Glomerular endothelial cell (primary cell): ENCODE measurements at regions not wholly inside any gene's neighbourhood (a gene's known extent, or its start where the extent isn't known, plus 50 kb on each side); places are given as distances from the start of the nearest gene placed in this dataset.
"Not testable (repeated sequence)": the region's sequence is repeated elsewhere in the genome, so short reads cannot be mapped to it uniquely, and the experiment has no call there.

Source experiments
- DNase-seq: peaks from one replicate; pipeline ENCODE4 v3.0.0-alpha.2; 2011; ENCODE audit warnings: low read depth, low spot score; ENCODE audit errors: extremely low read depth

GRCh38 chr10:33715303-33715975 is 381.0 kb upstream of the NRP1 start:
- no peak for DNase-seq

DNA sequence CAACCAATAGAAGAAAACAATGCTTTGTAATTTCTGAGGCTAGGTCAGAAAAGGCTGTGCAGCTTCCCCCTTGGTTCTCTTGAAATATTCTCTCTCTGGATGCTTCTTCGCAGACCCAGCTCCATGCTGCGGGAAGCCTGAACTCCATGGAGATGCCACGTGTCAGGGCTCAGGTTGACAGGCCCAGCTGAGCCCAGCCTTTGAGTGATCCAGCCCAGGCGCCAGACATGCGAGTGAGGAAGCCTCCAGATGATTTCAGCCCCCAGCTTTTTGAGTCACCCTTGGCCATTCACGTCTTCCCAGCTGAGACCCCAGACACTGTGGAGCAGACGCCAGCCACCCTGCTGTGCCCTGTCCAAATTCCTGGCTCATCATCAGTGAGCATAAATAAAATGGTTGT is 378.4 kb upstream of the NRP1 start:
- DNase-seq, result no peak

DNA sequence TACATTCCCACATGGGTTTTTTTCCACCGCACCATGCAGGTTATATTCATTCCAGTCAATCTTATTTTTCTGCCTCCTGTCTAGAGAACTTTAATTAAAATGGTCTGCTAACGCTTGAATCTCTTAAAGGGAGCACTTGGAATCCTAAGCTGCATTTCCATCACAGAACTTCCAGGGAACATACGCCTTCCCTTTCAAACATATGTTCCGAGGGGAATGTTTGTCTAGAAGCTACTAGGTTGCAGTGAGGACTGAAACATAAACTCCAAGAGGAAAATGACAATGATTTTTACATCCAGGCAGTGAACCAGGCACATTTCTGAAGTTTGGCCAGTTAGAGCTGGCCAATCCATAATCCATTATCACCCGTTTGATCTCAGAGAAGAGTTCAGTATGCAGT is 375.5 kb upstream of the NRP1 start:
- DNase-seq, result no peak

GRCh38 chr10:33709008-33709753 is 374.7 kb upstream of the NRP1 start:
- DNase-seq, result no peak

- DNase-seq, result no peak
Observed at GRCh38 chr10:33708561-33708960, 374.1 kb upstream of the NRP1 start.

DNA sequence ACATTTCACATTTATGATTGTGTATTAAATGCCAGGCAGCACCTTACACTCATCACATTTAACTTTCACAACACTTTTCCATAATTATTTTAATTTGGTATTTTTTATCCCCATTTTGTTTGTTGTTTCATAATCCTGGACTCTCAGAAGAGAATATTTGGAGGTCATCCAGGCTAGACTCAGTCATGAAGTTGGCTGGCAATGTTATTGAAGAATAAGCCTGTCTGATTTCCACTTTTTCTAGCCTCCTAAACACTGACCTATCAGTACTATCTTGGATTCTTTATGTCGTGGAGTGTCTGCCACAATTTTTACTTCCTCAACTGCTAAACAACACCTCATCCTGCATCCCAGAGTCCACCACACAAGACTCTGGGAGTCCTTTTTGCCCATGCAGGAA is 372.3 kb upstream of the NRP1 start:
- DNase-seq, result no peak

DNA sequence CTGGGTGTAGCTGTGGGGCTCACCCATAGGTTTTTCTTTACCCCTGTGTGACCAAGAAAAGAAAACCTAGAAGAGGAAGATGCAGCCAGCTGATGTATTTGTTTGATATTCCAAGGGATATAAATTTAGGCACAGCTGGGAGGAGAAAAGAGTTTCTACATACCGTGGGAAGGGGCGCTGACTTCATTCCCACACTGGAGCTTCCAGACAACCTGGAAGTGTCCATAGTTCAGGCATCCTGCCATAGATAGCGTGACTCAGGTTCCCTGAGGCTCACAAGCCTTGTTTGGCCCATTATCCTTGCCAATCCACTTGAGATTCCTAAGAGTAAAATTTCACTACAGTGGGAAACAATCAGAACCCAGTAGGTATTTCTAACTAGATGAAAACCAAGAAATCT is 371.7 kb upstream of the NRP1 start:
- DNase-seq, result no peak

GRCh38 chr10:33704214-33704830 is 369.9 kb upstream of the NRP1 start:
- DNase-seq, result no peak

GRCh38 chr10:33703501-33704213 is 369.2 kb upstream of the NRP1 start:
- DNase-seq, result no peak

DNA sequence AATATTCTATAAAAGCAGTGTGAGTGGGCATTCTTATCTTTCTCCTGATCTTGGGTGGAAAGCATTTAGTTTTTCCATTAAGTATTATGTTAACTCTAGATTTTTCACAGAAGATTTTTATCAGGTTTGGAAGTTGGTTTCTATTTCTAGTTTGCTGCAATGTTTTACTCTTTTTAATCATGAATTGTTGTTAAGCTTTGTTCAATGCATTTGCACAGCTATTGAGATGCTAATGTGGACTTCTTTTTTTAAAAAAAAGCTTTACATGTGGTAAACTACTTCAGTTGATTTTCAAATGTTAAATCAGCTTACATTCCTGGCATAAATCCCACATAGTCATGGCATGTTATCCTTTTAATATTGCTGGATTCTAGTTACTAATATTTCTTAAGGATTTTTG is 363.6 kb upstream of the NRP1 start:
- no peak for DNase-seq

GRCh38 chr10:33697016-33697415 is 362.5 kb upstream of the NRP1 start:
- DNase-seq, result no peak

- DNase-seq, result no peak
Observed at GRCh38 chr10:33695536-33695935, 361.1 kb upstream of the NRP1 start.

- not testable (repeated sequence) for DNase-seq
Observed at GRCh38 chr10:33690536-33690935, 356.1 kb upstream of the NRP1 start.

GRCh38 chr10:33688506-33688905 is 354.0 kb upstream of the NRP1 start:
- DNase-seq, result no peak

GRCh38 chr10:33684211-33684611 is 349.7 kb upstream of the NRP1 start:
- no peak for DNase-seq

DNA sequence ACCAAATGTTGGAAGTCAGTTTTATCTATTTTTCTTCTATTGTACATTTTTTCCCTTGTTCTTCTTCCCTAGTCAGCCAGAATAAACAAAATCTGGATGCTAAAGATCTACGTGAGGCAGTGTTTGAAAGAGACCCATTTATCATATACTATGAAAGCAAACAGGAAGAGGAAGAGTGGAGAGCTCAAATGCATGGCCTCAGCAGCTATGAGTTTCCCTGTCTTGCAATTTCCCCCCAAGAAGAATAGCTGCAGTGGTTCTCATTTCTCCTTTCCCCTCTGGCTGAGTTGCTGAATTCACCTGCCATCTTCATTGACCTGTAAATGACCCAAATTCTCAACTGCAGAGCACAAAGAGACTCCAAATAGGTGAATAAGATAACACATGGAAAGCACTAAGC is 347.1 kb upstream of the NRP1 start:
- DNase-seq, result no peak

DNA sequence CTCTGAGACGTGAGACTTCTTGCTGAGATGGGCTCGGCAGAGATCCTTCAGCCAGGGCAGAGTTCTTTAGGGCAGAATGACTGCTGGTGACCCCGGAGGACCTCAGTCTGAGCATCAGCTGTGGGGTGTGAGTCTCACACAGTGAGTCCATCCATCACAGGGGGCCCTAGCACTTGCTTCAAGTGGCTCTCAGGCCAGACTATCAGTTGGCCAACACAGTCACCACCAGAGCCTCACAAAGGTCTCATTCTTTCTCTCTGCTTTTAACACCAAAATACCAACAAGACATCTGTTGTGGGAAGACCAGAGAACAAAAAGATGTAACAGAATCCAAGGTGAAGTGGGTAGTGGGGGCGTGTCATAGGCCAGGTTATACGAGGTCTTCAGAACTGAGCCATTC is 345.6 kb upstream of the NRP1 start:
- DNase-seq, result no peak

GRCh38 chr10:33676606-33677339 is 342.3 kb upstream of the NRP1 start:
- DNase-seq, result no peak

DNA sequence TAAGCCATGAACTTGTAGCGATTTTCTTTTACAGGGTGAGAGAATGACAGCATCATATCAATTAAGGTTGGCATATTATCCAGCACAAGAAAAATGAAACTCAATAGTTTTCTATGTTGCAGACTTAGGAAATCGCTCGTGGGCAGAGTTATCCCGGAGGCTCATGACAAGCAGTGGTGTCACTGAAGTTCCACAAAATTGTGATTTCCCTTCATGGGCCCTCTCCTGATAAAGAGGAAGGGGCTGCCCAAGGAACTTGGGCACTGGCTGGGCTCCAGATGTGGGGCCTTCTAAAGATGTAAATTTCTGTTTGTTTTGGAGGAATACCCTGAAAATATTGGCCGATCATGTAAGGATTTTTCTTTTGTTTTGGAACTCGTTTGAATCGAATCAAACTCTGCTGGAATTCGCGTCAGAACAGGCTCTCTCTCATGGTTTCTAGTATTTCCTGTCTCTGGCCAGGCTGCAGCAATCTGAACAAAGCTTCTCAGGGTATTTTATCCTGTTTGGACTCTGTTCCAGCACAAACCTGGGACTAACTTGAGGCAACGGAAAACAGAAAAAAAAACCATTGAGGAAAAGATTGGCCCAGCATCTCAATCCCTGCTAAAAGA is 340.6 kb upstream of the NRP1 start:
- no peak for DNase-seq

DNA sequence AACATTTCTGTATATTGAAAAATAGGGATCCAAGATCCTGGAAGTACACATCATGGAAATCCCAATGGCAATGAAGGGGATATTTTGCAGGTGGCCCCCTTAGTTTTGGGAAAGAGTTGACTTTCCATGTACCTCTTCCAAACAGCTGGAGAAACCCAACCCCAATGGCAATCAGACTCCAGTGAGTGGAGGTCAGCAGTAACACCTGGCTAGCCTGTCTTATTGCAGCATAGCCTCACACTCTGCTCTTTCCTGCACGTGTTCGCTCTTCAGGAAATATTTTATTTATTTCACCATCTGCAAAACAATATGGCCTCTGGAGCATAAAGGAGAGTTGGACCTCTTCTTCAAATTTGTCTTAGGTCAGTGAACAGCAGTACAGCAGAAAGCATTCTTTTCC is 340.0 kb upstream of the NRP1 start:
- no peak for DNase-seq
